GM21390 (cell line): ENCODE measurements at regions not wholly inside any gene's neighbourhood (a gene's known extent, or its start where the extent isn't known, plus 50 kb on each side); places are given as distances from the start of the nearest gene placed in this dataset.
A peak's percentile ranks its signal among the peaks of the same experiment; 100 is the strongest.
"Not testable (repeated sequence)": the region's sequence is repeated elsewhere in the genome, so short reads cannot be mapped to it uniquely, and the experiment has no call there.

Experiments used
- ATAC-seq: cut with Tn5 transposase; IDR thresholded peaks from one replicate; pipeline ENCODE4 v1.9.1; 2021; ENCODE audit not compliant: unreplicated experiment

GRCh38 chr7:112540839-112541577 lies 60.2 kb downstream of the LSMEM1 start:
- ATAC-seq, result no peak

GRCh38 chr7:112546723-112547513 lies 66.1 kb downstream of the LSMEM1 start:
- ATAC-seq, result no peak

DNA sequence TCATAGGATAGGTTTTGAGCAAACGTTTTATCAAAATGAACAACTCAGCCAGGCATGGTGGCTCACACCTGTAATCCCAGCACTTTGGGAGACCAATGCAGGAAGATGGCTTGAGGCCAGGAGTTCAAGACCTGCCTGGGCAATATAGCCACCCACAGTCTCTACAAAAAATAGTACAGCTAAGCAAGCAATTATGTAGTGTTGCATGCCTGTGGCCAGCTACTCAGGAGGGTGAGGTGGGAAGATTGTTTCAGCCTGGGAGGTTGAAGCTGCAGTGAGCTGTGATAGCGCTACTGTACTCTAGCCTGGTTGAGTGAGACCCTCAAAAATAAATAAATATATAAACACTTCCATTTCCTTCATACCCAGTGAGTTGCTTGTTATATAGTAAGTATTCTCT lies 67.1 kb downstream of the LSMEM1 start:
- ATAC-seq, result no peak

DNA sequence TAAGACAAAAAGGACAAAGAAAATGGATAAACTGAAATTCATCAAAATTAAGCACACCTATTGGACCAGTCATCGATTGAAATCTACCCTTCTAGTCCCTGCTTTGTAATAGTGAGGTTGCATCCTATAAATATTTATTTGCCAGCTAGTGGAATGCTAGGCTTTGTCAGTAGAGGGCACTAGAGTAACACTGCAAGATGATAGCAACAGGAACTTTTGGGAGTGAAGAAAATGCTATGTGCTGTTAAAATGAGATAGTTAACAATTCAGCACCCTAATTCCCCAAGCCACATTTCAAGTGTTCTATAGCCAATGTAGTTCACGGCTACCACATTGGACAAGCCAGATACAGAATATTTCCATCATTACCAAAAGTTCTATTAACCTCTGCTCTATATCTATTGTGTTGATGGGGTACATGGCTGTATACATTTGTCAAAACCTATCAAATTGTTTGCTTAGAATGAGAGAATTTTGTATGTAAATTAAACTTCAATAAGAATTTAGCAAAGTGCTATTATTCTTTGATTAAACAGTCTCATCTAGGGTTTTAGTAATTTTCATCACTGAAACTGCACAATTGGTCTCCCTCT lies 69.8 kb downstream of the LSMEM1 start:
- peak; percentile 92 for ATAC-seq

DNA sequence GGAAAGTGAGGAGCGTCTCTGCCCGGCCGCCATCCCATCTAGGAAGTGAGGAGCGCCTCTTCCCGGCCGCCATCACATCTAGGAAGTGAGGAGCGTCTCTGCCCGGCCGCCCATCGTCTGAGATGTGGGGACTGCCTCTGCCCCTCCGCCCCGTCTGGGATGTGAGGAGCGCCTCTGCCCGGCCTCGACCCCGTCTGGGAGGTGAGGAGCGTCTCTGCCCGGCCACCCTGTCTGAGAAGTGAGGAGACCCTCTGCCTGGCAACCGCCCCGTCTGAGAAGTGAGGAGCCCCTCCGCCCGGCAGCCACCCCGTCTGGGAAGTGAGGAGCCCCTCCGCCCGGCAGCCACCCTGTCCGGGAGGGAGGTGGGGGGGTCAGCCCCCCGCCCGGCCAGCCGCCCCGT lies 70.7 kb downstream of the LSMEM1 start:
- not testable (repeated sequence) for ATAC-seq

DNA sequence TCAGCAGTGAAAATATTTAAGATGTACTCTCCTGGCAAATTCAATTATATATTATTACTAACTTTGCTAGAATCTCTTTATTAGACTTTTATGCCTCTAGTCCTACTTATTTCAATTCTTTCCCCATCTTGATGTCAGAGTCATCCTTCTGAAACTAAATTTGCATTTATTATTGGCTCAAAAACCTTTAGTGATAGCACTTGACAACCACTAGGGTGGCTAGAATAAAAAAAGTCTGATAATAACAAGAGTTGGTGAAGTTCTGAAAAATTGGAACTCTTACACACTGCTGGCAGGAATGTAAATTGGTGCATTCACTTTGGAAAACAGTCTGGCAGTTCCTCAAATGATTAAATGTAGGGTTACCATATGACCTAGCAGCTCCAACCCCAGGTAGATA lies 73.8 kb downstream of the LSMEM1 start:
- no peak for ATAC-seq

- peak; percentile 99 for ATAC-seq
Measured at GRCh38 chr7:112556633-112557032, 75.8 kb downstream of the LSMEM1 start.

DNA sequence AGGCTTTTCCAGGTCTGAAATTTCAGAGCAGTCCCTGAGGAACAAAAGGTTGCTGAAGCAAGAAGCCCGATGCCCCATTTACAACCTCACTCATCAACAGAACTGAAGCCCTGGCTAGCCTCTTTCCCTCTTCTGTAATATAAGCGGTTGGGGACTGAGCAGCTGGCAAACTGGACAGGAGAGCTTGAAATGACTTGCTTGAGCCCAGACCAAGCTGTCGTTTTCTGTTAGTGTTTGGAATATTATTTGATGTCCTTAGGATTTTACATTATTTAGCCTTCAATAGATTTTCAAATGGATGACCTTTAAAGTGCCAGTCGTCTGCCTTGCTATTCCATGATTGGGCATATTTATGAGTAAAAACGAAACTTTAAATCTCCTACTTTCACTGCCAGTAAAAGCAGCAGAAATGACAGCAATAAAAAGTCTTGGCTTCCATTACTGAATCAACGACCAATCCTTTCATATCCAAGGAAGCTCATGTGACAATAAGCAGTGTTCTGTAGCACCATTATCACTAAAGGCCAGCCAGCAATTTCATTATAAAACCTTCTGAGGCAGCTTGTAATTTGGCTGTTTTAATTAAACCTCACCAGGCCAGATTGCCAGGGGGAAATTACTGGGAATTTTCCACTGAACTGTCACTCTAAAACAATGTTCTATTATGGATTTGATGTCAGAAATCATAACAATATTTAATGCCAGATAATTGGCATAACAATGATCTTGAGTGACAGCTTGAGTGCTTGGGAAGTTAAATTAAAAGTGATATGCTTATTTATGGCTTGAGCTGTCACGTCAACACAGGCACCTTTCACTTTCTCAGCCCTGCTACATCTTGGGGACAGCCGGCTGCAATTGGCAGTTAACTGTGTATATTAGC lies 85.9 kb downstream of the LSMEM1 start:
- no peak for ATAC-seq

- ATAC-seq, result no peak
Measured at GRCh38 chr7:112567388-112567787, 86.6 kb downstream of the LSMEM1 start.

DNA sequence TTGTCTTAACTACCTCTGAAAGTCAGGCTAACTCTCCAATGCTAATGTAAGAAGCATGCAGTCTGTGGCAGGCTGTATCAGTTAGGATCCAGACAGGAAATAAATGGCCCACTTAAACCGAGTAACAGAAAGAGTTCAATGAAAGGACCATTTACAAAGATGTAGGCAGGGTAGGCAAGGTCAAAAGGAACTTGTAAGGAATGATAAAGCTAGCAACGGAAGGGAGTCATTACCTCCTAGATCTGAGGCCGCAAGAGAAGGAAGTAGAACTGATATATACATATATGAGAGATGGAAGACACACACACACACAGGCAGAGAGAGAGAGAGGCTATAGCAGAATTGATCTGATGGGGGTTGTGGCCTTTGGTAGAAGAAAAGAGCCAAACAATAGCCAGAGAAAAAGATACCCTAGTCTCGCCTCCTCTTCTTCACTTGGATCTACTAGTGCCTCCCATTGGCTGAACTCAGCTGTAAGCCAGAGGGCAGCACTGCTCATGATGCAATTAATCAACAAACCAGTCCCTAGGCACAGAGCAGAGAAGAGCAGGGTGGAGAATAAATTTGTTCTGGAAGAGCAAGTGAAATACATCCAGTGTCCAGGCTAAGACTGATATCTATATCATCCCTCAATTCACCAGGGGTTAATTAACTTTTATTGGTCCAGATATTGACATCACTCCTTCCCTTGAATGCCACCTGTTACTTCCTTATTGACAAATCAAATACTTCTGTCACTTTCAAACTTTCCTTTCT lies 91.2 kb downstream of the LSMEM1 start:
- ATAC-seq, result no peak

GRCh38 chr7:112572669-112573301 lies 92.0 kb downstream of the LSMEM1 start:
- ATAC-seq, result no peak

DNA sequence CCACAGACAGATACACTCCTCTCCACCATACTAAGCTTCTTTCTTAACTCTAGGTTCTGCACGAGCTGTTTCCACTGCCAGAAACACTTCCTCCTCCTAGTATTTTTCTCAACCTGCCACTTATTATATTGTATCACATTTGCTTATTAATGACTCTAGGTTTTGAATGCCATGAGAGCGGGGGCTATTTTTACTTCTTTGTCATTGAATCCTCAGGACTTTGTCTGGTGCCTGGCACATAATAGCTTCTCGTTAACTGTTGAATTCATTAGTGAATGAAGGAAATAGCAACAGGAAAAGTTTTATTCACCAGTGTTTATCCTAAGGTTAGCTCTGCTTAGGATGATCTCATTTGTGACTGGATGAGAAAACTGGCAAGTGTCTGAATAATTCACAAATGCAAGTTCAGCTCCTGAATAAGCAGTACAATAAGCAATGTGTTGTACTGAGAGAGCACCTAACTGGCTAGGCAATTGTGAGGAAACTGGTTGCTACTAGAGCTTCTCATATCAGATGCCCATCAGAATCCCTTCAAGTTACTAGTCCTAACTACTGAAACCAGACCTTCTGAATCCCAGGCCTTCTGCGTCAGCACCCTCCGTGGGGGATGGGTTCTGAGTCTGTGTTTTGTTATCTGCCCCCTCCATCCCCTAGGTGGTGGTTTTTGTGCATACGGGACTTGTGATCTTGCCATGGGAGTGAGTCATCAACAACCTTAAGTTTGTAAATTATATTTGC lies 92.7 kb downstream of the LSMEM1 start:
- no peak for ATAC-seq

GRCh38 chr7:112575864-112576263 lies 95.1 kb downstream of the LSMEM1 start:
- ATAC-seq, result no peak

DNA sequence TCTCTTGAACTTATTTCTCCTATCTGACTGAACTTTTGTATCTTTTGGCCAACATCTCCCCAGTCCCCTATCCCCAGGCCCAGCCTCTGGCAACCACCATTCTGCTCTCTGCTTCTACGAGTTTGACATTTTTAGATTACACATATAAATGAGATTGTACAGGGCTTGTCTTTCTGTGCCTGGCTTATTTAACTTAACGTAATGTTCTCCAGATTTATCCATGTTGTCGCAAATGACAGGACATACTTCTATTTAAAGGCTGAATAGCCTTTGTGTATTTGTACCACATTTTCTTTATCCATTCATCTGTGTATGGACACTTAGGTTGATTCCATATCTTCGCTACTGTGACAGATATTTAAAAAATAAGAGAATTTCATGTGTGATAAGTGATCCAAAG lies 98.6 kb downstream of the LSMEM1 start:
- no peak for ATAC-seq

DNA sequence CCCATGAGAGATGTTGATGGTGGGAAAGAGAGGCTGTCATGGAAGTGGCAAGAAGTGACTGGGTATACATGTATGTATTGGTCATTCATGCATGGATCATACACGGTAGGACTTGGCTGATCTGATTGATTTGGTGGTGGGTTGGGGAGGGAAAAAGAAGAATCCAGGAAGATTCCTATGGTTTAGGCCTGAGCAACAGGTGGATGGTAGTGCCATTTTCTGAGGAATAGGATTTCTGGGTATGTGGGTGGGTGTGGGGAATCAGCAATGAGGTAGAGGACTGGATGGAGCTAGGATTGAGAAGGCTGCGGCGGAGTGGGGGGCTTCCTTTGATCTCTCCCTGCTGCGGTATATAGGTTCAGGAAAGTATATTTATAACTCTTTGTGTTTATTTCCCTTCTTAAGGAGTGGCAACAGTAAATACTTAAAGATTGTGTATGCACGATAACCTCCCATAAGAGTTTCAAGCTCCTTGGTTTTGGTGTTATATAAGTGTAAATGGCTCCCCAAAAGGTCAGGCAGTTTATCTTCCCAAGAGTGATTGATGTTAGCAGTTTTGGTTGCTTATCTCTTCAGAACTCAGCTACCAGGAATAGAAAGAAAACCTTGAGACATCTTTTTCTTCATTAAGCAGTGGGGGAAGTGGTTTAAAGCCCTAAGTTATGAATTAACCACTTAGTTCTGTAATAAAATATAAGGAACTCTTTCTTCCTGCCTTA lies 100.1 kb downstream of the LSMEM1 start:
- ATAC-seq, result no peak

DNA sequence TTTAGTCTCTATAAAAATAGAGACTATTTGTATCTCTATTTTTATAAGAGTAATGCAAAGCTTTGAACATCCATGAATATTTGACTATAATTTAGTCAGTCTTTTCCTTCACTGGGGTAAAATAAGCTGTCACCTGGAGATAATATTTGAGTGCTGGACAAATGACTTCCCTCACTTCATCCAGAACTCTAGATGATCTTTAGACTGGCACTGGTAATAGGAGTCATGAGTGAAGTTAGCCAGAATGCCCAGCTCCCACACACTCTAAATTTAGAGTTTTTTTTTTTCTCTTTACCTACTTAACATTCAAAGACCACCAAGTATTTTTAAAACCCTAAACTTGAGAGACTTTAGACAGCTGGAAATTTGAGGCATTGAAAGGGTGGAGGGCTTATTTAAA lies 100.7 kb downstream of the LSMEM1 start:
- no peak for ATAC-seq

DNA sequence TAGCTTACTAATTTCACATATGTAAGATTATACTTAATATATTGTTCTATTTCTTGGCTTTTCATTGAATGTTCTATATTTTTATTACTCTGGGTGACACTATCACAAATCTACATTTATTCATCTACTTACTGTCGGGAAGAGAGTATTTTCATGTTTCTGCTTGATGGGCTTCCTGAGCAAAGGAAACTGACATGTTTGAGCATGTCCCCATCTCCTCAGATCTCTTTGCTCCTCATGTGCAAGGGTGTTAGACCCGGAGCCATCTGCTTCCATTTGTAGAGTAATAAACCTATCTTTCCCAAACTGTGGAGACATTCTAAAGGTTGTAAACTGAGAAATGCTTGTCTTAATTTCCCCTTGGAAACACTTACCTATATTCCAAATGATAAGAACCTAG lies 103.5 kb downstream of the LSMEM1 start:
- ATAC-seq, result no peak

DNA sequence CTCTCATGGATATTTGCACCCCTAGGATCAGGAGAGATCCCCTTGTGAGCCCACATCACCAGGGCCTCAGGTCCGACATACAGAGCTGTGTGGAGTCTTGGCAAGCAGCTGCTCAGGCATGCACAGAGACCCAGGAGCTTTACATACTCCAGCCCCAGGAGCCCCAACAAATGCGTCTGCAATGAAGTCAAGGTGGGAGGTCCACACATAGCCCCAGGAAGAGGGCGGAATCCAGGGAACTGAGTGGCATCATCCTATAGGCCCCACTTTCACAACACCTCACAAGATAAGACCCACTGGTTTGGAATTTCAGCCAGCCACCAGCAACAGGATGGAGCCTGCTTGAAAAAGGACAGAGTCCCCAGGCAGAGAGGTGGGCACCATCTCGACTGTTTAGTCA lies 106.7 kb downstream of the LSMEM1 start:
- ATAC-seq, result no peak
